Kidney (tissue), 13 donors: ENCODE measurements at regions not wholly inside any gene's neighbourhood (a gene's known extent, or its start where the extent isn't known, plus 50 kb on each side); places are given as distances from the start of the nearest gene placed in this dataset.

Source experiments
- DNase-seq, 5 donors: peaks; one replicate each; pipeline ENCODE4 v3.0.0-alpha.2; 2013 to 2020
- FAIRE-seq: peaks from 2 replicates; lab custom pipeline; 2012; peaks lifted over from hg19 to GRCh38; lab: Jason Lieb, UNC
- H3K27ac ChIP-seq, 2 donors: one replicate each; pipeline ENCODE4 v1.7.0; 2013; ENCODE audit warnings: low read depth in 2 of 2, low read length in 2 of 2, inconsistent platforms in 1 of 2
- H3K27me3 ChIP-seq: one replicate; pipeline ENCODE4 v1.7.1; 2013; ENCODE audit warnings: low read length, inconsistent platforms; ENCODE audit not compliant: control insufficient read depth, insufficient read depth
- H3K36me3 ChIP-seq, 3 donors: one replicate each; pipeline versions ENCODE4 v1.7.0 to v1.7.1; 2013; ENCODE audit warnings: low read length in 3 of 3, control low read depth in 1 of 3, inconsistent platforms in 1 of 3; ENCODE audit not compliant: insufficient read depth in 3 of 3, control insufficient read depth in 2 of 3
- H3K4me1 ChIP-seq, 3 donors: one replicate each; pipeline versions ENCODE4 v1.7.0 to v1.7.1; 2013; ENCODE audit warnings: low read length in 3 of 3, inconsistent platforms in 1 of 3, low read depth in 1 of 3; ENCODE audit not compliant: control insufficient read depth in 2 of 3, insufficient read depth in 2 of 3
- H3K4me3 ChIP-seq, 3 donors: one replicate each; pipeline versions ENCODE4 v1.7.0 to v1.8.1; 2013; ENCODE audit warnings: low read length in 3 of 3, control low read depth in 1 of 3, inconsistent platforms in 1 of 3
- H3K9ac ChIP-seq, 3 donors: one replicate each; pipeline versions ENCODE4 v1.7.0 to v1.7.1; 2013; ENCODE audit warnings: low read length in 3 of 3, control low read depth in 1 of 3, inconsistent platforms in 1 of 3
- H3K9me3 ChIP-seq, 3 donors: one replicate each; pipeline versions ENCODE4 v1.7.0 to v1.7.1; 2013; ENCODE audit warnings: low read length in 3 of 3, control low read depth in 1 of 3, inconsistent platforms in 1 of 3; ENCODE audit not compliant: control insufficient read depth in 2 of 3, insufficient read depth in 1 of 3
- intact Hi-C: fragments of 100-400 bp; cut with DNase I; formaldehyde crosslinking; loops from one replicate; pipeline ENCODE4 v1.11.1; 2022
- TF ChIP-seq, protein P1 (sequence below): IDR thresholded peaks from 3 replicates; pipeline ENCODE4 v1.5.1; 2012; ENCODE audit warnings: mild to moderate bottlenecking, moderate library complexity, borderline replicate concordance; ENCODE audit not compliant: insufficient read depth; ENCODE audit errors: extremely low read depth
- donor health status: control.
- donor health status: control.
- donor health status: control.
- donor health status: control.
- donor health status: control.
- donor health status: DM: yes; HTN: yes; CAD: no.
- donor health status: Normal renal cell carcinoma (clear cell type).

DNA sequence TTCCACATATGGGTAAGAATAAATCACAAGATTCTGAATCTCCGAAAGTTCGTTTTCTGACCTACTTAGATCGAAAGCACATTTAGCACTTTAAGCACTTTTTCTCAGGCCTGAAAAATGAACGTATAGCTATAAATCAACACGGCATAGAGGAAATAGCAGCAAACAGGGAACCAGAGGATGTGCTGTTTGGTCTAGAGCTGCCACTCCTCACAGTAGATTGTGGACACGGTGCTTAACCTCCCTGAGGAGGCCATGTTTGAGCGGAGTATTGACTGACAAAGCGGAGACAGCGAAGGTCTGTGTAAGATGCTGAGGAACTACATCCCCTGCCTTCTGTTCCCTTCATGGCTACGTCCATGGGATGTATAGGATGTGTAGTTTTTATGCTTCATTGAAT lies 452.8 kb upstream of the NCAM2 start:
- H3K9me3 ChIP-seq: peaks cover 0 to 3% (median 0%) of the 10 kb centered on the region in 3 donors
- DNase-seq (no peak), FAIRE-seq (no peak)
- H3K36me3 ChIP-seq: no peaks in the 10 kb centered on the region
- TF ChIP-seq, protein P1, sequence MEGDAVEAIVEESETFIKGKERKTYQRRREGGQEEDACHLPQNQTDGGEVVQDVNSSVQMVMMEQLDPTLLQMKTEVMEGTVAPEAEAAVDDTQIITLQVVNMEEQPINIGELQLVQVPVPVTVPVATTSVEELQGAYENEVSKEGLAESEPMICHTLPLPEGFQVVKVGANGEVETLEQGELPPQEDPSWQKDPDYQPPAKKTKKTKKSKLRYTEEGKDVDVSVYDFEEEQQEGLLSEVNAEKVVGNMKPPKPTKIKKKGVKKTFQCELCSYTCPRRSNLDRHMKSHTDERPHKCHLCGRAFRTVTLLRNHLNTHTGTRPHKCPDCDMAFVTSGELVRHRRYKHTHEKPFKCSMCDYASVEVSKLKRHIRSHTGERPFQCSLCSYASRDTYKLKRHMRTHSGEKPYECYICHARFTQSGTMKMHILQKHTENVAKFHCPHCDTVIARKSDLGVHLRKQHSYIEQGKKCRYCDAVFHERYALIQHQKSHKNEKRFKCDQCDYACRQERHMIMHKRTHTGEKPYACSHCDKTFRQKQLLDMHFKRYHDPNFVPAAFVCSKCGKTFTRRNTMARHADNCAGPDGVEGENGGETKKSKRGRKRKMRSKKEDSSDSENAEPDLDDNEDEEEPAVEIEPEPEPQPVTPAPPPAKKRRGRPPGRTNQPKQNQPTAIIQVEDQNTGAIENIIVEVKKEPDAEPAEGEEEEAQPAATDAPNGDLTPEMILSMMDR: no peak
- no peaks in the 10 kb centered on the region for H3K4me1 ChIP-seq
- H3K27ac ChIP-seq: no peak overlapping the region
- no peak overlapping the region for H3K9ac ChIP-seq
- no peak overlapping the region for H3K4me3 ChIP-seq
- intact Hi-C loops: no loop called here
- H3K27me3 ChIP-seq: no peaks in the 10 kb centered on the region

DNA sequence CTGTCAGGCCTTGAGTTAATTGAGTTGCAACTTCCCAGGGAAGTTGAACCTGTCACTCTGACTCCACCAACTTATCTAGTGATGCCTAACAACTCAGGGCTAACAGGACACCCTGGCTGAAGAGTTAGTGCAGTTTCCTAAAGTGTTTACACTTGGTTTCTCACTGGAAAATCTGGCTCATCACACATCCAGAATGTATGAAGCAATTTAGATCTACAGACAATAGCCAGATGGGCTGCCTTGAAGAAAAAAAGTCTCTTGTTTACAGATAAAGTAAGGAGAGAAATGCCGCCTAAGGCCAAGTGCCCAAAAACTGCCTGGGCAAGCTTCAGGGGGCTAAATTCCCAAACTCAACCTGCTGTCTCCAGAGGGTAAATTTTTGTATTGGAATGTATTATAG lies 446.3 kb upstream of the NCAM2 start:
- TF ChIP-seq, protein P1: no peak
- H3K4me1 ChIP-seq: no peaks in the 10 kb centered on the region
- no peak overlapping the region for H3K9ac ChIP-seq
- DNase-seq (no peak), FAIRE-seq (no peak)
- no peaks in the 10 kb centered on the region for H3K9me3 ChIP-seq
- intact Hi-C loops: no loop called here
- no peak overlapping the region for H3K4me3 ChIP-seq
- H3K27ac ChIP-seq: no peak overlapping the region
- H3K36me3 ChIP-seq: no peaks in the 10 kb centered on the region
- no peaks in the 10 kb centered on the region for H3K27me3 ChIP-seq

DNA sequence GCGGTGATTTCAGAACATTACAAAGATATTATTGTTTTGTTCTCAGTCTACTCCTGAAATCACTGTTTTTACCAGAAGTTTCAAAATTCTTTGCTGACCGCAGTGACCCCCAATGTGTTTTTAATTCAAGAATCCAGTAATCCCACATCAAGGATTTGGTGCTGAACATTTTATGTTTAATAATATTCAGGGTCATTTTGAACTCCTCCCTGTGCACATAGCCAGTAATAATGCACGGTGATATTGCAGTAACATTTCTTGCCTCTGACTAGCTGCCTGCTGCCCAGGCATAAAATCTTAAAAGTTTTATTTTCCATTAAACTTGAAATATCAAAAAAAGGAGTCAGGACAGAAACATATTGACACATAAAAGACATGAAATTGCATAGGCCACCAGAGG lies 443.4 kb upstream of the NCAM2 start:
- TF ChIP-seq, protein P1: no peak
- no peak for DNase-seq

DNA sequence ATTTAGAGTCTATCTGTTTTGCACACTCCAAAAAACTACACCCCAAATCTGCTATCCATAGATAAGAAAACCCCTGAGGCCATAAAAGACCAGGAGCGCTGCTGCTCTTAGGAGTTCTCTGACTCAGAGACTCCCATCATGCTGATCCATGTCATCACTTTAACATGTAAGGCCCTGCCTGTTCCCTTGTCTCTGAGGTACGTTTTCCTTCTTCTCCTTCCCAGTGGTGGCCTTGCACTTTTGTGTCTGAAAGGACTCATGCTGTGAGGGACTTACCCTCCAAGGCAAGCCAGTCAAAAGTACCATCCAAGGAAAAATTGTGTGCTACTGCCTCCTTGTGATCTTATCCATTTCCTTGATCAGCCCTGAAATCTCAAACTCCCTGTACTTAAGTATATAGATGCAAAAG lies 427.4 kb upstream of the NCAM2 start:
- Histone ChIP-seq H3K4me1 (no peaks in the 10 kb centered on the region), H3K36me3 (no peaks in the 10 kb centered on the region), H3K27ac (no peak overlapping the region), H3K9me3 (no peaks in the 10 kb centered on the region), H3K4me3 (no peak overlapping the region), H3K27me3 (no peaks in the 10 kb centered on the region), H3K9ac (no peak overlapping the region)
- intact Hi-C loops: no loop called here
- peak in 1 of 5 donors; percentile 9 for DNase-seq
- FAIRE-seq: no peak
- TF ChIP-seq, protein P1: no peak

More for the DNA sequence above, 443.4 kb upstream of the NCAM2 start:
- intact Hi-C loops: no loop called here
- FAIRE-seq: no peak
- no peaks in the 10 kb centered on the region for H3K27me3 ChIP-seq
- H3K36me3 ChIP-seq: no peaks in the 10 kb centered on the region
- H3K4me3 ChIP-seq: no peak overlapping the region
- H3K9me3 ChIP-seq: no peaks in the 10 kb centered on the region
- no peaks in the 10 kb centered on the region for H3K4me1 ChIP-seq
- no peak overlapping the region for H3K27ac ChIP-seq
- no peak overlapping the region for H3K9ac ChIP-seq
